Activated CD8-positive, alpha-beta memory T cell treated with anti-CD3 and anti-CD28 coated beads, Interleukin-2, amount 50 U/mL, for 48 hours (primary cell): ENCODE measurements at regions not wholly inside any gene's neighbourhood (a gene's known extent, or its start where the extent isn't known, plus 50 kb on each side); places are given as distances from the start of the nearest gene placed in this dataset.

Experiments used
- DNase-seq: peaks from one replicate; pipeline ENCODE4 v3.0.0-alpha.2; 2020

DNA sequence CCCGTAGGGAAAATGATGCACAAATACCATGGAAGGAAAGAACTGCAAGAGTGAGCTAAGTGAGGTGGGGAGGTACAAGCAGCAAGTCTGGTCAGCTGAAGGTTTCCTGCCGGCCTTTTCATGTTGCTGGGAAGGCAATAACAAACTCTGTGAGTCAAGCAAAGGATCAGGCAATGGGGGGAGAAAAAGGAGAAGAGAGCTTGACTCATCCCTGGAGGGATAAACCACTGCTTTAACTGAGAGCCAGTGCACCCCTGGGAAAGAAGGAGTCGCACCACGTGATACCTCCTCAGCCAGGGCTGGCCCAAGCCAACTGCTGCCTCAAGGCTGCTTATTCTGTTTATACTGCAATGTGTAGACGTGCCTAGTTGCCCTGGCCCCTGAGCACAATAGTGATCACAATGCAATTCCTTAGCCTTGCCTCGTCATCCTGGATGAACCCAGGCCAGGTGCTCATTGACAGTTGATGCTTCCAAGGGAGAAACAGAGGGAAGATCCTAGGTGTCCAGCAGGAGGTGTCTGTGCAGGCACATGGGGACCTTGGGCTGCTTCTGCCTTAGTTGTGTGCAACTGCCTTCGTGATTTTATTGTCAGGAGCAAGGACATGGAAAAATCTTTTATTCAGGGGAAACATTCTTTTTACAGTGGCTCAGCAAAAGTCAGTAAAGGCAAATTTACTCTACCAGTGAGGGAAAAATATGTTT is 203.0 kb upstream of the TUT7 start:
- no peak for DNase-seq

DNA sequence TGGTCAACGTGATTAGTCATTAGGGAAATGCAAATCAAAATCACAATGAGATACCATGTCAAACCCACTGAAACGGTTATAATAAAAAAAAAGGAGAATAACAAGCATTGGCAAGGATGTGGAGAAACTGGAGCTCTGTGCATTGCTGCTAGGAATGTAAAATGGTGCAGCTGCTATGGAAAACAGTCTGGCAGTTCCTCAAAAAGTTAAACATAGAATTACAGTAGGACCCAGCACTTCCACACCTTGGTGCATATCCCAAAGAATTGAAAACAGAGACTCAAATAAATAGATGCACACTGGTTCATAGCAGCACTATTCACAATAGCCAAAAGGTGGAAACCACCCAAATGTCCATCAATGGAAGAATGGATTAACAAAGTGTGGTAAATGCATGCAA is 201.5 kb upstream of the TUT7 start:
- DNase-seq = no peak

DNA sequence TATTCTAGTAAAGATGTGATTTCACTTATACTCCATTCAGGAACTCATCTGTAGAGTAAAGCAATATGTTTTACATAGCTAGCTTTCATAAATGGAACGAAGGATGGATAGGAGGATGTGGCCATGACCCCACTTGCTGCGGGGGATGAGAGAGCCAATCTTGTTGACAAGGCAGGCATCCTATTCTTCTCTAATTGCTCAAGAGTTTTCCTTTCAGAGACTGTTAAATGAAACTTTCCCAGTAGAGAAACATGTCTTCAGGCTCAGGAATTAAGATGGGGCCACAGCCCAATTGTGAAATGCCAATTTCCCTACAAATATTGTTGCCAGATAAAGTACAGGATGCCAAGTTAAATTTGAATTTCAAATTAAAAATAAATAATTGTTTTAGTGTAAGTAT is 196.2 kb upstream of the TUT7 start:
- no peak for DNase-seq

DNA sequence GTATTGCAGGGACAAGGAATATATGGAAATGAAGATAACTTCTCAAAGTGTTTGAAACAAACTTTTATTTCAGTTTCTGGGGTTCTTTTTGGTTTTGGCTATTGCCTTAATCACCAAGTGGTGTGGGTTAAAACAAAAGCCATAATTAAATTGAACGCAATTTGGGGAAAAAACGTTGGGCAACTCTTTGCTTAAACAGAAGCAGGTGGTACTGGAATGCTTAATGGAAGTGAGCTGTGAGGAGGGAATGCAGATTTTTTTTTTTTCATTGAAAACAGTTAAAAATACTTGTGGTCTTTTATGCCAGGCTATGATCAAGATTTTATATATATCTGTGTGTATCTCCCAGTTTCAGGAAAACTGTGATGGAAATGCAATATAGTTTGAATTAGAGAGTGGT is 195.7 kb upstream of the TUT7 start:
- DNase-seq = no peak

DNA sequence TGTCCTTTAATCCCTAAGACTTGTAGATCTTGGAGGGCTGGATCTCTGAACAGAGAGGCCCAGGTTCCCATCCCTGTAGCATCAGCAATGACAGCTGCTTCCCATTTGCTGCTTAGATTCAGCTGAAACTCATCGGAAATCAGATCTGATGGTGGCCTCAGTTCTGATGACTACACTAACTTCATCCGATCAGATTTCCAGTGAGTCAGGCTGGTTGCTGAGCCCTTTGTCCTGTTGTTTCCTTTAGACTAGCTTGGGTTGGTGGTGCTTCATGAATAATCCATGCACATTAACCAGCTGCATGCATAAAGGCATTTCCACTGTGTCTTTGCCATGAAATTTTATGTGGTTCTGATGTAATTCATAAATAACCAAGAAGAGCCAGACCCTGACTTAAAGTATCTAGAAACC is 195.2 kb upstream of the TUT7 start:
- DNase-seq = no peak

DNA sequence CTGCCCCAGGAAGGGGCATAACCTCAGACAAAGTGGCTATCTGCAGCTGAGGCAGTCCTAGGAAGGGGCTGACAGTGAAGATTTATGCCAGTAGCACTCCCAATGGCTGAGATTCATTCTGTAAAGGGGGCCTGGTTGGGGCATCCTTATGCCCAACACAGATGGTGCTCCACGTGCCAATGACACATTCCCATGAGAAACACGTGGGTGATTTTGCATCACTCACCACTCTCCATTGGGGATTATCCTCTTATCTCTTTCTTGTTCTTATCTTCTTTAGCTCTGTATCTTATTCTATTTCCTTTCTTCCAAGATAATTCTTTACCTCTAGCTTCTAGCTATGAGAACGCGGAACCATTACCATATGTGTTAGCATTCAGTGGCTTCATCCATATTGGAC is 194.0 kb upstream of the TUT7 start:
- no peak for DNase-seq

DNA sequence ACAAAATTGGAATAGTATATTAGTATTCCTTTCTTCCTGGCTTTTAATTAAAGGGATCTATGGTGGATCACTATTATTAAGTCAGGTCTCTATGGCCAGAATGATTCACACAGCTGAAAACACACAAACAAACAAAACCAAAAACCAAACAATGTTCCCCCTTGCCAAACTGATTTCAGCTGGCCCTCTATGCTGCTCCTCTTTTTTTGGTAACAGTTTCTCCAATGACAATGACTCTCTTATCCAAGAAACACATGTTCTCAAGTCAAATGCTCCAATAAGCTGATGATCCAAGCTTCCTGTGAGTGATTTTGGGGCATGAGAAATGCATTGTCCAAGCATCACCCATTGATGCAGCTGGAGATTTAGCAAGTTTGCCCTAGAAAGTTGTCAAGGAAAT is 193.4 kb upstream of the TUT7 start:
- DNase-seq = no peak

DNA sequence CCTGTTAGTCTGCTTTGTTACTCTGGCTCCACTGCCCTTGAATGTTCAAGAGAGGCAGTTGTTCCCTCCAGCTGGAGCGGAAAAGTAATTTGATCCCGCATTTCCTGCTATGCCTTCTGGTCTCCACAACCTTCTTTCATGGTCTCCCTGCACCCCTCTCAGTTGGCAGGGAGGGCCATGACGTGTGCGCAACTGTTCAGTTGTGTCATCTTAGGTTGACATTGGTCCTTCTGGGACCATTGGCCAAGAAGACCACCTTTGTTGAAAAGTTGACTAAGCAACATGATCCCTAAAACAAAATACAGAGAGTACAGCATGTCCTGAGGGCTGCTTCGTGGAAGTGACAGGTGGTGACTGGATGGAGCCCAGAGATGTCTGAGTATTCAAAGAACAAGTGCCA is 192.5 kb upstream of the TUT7 start:
- no peak for DNase-seq

DNA sequence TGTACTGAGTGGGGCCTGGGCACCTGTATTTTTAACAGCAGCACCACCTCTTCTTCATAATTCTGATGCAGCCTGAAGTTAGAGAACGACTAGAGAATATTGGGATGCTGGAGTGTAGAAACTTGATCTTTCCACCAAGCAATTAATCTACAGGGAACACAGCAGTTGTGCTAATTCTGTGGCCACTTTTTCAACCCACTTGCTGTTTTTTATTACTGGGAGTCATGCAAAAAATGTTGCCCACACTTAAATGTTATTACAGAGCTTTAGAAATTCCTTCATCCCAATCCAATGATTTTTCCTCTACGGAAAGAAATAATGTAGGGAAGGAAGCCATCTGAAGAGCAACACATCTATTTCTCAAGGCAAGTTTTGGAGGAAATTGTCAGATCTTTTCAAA is 190.9 kb upstream of the TUT7 start:
- no peak for DNase-seq

DNA sequence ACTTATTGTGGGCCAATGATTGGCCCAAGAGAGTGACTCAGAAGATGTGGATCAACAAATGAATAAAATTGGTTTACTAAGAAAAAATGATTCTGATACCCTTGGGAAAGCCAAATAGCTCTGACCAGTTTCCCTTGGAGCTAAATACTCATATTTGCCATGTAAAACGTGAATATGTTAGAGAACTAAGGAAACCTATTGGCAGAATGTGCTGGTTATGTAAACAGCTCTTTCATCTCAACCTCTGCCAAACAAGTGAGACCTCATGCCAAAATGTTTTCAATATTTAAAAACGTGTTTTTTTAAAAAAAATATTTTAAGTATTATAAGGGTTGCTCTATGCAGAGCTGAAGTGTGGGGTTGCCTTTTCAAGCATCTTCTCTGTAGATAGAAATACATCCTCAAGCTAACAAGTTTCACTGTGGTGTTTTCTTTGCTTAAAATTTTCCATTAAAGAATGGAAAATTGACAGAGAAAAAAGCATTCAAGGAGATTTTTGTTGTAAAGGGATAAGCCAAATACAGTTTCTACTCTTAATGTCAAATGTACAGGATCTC is 186.9 kb upstream of the TUT7 start:
- DNase-seq = no peak

DNA sequence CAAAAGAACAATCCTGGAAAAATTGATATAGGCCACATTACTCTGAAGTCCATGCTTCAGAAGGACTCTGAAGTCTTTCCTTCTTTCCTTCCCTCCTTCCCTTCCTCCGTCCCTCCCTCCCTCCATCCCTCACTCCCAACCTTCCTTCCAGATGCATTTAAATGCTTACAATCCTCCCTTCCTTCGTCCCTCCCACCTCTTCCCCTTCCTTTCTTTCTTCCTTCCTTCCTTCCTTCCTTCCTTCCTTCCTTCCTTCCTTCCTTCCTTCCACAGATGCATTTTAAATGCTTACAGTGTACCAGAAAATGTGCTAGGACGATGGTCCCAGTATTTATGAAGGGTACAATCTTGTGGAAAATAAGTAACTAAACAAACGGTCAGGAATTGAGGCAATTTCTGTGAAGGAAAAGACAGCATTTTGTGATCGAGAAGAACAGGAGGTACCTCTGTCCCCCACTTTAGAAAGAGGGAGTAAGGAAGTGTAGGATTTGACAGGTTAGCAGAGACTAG is 181.3 kb upstream of the TUT7 start:
- no peak for DNase-seq

DNA sequence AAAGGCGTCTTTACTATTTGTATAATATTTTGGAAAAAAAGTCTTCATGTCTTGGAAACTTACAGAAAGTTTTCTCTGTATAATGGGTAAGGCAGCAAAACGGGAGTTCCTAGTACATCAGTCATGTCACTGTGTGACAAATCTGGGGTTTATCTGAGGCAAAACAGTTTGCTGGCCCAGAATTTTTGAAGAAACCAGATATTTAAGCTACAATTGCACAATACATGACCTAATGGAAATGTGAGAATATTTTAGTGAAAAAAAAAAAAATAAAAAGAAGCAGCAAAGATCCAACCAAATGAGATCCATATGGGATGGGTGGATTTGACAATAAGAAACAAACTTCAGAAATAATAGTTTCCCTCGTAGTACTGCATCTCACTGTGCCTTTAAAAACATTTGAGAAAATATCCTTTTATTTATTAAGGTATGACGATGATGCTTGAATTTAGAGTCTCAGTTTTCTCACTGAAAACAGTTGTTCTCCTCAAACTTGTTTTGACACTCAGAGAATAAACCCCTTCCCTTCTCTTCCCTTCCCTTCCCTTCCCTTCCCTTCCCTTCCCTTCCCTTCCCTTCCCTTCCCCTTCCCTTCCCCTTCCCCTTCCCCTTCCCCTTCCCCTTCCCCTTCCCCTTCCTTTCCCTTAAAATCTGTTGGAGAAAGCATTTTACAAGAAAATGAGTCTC is 180.5 kb upstream of the TUT7 start:
- DNase-seq = no peak

DNA sequence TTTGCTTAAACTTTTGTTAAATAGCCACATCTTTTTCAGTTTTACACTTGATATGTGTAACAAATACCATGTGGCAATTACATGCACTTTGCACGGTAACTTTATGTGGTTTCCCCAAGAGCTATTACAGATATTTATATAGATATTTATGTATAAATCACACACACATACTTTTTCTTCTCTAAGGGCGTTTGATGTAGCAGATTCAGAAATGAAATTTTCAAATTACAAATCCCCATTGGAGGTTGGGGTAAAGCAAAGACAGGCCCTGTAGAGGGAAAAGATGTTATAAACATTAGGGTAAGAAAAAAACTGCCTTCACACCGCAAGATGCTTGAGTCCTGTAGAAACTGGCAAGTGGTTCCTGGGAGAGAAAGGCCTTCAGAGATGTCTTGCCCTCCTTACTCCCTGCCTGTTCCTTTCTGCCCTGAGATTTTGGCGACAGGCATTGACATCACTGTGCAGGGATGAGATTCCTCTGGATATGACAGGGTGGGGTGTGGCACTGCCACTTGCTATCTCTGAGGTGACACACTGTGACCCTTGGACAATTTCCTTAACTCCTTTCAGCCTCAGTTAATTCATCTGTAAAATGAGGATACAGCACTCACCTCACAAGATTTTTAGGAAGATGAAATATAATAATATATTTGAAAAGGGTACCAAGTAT is 177.9 kb upstream of the TUT7 start:
- no peak for DNase-seq

DNA sequence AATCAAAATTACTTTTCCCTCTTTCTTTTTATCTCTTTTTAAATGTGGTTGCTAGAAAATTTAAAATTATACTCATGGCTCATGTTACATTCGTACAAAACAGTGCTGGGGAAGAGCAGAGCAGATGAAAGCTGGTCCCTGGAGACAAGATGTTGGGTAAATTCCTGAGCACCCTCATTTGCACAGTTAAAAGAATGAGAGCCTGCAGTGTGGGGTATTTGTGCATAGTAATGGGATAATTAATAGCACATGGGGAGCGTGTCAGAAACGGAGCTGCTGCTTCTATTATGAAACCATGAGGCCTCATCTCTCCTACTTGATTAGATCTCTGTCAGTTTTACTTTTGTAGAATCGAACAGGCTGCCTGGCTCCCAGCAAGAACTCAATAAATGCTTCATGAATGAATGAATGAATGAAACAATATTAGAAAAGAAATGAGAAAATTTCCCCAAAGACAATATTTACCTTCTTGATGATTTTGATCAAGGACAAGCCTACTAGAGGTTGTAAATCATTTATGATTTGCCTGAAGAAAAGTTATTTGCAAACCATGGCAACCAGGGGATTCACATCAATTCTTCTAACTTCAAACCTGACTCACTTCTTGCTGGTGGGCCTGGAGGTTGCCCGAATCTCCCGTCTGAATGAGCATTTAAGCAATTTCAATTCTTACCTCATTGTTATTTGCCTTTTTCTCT is 177.2 kb upstream of the TUT7 start:
- DNase-seq = no peak

DNA sequence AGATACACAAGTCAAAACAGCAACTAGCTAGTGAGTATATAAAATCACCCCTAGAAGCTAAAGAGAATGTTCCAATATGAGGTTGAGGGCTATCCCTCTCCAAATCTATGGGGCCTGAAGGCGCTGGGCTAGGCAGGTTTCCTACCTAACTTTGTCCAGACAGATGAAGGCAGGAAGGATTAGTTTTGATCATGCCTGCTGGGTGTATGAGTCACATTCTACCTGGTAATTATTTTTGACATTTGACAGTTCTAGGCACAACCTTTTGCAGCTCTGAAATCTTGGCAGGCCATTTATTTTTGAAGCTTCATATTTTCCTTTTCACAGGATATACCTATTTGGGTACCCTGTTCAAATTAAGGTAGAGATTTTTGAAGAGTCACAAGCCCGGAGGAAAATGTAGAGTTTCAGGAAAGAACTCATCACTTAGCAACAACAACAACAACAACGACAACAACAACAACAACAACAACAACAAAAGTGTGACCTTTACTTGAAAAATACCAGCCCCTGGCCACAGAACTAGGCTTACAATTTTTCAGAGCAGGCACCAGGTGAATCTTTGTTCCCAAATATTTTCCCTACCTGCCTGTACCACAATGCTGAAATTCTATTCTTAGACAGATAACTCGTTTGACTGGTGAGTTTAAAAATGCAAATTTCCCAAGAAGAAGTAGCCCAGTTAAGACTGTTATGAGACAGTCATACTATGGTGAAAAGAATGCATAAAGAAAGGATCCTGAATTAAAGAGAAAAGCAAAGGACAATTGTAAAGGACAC is 175.5 kb upstream of the TUT7 start:
- no peak for DNase-seq

DNA sequence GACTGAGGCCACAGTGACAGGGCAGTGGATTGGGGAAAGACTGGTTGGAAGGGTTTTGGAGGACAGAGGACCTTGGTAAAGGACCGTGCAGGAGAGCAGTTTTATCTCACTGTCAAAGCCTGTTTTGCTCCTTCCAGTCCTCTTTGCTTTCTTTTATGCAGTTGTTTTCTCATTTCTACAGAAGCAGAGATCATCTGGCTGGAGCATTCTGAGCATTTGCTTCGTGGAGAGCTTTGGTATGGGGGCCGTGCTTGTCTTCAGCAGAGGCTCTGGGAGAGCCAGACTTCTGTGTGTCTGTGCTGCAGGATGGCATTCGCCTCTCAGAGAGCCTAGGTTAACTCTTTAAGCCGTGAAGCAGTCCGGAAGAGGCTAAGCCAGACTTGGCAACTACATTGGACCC is 171.8 kb upstream of the TUT7 start:
- DNase-seq = no peak

DNA sequence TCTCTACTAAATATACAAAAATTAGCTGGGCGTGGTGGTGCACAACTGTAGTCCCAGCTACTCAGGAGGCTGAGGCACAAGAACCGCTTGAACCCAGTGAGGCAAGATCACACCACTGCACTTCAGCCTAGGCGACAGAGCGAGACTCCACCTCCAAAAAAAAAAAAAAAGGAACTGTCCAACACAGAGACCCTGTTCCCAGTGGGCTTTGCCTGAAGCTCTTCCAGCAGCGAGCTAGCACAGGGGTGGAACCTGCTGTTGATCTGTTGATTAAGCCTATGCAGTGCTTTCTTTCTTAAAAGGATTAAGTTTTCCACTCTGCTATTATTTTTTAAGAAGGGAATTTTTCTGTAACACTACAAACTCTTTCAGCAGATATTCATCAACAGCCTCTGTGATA is 171.0 kb upstream of the TUT7 start:
- no peak for DNase-seq

DNA sequence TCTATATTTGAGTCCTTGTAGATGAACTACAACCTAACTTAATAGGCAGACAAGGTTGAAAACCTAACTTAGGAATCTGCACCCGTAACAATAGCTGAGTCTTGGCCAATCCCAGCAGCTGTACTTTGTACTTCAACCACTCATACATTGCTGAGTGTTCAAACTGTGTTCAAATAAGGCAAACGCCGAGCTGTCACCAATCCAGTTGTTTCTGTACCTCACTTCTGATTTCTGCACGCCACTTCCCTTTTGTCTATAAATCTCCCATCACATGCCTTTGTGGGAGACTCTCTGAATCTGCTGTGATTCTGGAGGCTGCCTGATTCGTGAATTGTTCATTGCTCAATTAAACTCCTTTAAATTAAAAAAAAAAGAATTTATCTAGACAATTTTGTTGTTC is 167.8 kb upstream of the TUT7 start:
- no peak for DNase-seq

DNA sequence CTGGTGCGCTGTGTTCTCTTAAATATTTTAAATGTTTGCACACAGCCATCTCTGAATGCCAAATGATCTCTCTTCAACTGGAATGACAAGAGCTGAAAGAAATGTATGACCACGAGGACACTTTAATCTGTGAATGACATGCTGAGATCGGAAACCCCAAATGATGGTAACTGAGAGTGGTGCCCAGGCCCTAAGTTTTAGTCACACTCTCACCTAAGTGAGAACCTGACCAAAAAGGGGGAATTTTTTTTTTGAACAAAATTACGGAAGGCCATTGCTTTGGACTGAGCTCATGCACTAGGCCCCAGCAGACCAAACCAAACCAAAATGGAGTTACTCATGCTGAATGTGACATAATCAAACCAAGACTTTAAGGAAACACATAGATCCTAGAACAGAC is 167.1 kb upstream of the TUT7 start:
- no peak for DNase-seq

DNA sequence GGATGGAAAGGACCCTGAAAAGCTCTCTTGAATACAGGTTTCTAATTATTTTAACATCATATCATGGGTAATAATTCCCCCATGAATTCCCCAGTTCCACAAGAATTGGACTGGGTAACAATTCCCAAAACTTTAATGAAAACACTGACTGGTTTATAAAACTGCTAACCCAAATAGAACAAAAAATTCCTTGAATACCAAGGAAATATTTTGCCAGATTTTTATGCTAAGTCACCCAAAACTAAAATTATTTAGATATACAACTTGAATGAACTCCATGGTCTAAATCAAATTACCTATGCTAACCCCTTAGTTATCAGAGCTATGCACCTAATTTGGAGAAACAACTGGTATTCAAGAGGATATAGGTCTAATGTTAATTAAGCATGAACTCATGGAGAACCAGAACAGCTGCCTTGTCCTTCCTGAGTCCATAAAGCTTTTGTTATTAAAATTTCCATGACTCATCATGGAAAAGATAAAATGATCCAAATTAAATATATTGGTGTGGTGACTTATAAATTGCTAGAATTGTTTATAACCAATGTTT is 164.9 kb upstream of the TUT7 start:
- DNase-seq = no peak

DNA sequence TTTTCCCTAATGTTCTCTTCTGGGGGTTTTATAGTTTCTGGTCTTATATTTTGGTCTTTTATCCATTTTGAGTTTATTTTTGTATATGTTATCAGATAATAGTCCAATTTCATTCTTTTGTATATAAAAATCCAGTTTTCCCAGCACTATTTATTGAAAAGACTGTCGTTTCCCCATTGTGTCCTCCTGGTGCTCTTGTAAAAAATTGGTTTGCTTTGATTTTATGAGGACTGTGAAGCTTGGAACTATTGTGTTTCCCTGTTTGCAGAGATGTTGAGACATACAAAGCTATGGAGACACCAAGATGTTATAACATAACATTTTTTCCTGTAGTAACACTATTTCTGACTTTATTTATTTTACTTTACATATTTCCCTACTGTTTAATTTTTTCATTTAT is 163.3 kb upstream of the TUT7 start:
- DNase-seq = no peak

DNA sequence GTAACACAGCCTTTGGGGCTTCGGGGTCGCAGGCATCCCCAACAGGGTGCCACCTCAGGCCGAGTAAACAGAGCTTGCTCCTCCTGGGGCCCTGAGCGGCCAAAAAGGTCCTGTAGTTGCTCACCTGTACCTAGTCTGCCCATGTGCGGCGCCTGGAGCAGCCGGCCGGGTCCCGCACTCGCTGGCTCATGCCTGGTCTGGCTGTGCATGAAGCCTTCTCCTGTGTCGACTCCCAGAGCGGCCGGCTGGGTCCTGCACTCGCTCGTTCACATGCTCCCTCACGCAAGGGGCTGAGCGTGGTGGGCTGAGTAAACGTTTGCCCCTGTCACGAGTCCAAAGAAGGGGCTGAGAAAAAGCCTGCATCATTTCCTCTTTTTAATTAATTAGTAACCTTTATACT is 162.4 kb upstream of the TUT7 start:
- no peak for DNase-seq
